H1 (cell line): ENCODE measurements at regions not wholly inside any gene's neighbourhood (a gene's known extent, or its start where the extent isn't known, plus 50 kb on each side); places are given as distances from the start of the nearest gene placed in this dataset.

Experiments
- GTF2F1 ChIP-seq: IDR thresholded peaks from 2 replicates; pipeline ENCODE4 v1.6.1; 2012; ENCODE audit warnings: low read depth, low read length, improper control_type of control experiment, borderline replicate concordance
- POLR2AphosphoS5 ChIP-seq: IDR thresholded peaks from 2 replicates; pipeline ENCODE4 v1.6.1; 2011; ENCODE audit warnings: low read depth, low read length
- SRF ChIP-seq: IDR thresholded peaks from 2 replicates; pipeline ENCODE4 v1.6.1; 2011; ENCODE audit warnings: mild to moderate bottlenecking, low read depth, low read length, moderate library complexity
- TAF1 ChIP-seq: IDR thresholded peaks from 2 replicates; pipeline ENCODE4 v1.6.1; 2011; ENCODE audit warnings: mild to moderate bottlenecking, low read depth, low read length

GRCh38 chr9:105141146-105141975, 103.1 kb upstream of the SLC44A1 start:
- TF ChIP-seq TAF1 (no peak), SRF (no peak), GTF2F1 (no peak), POLR2AphosphoS5 (no peak)
